HG03571 (cell line): ENCODE measurements at regions not wholly inside any gene's neighbourhood (a gene's known extent, or its start where the extent isn't known, plus 50 kb on each side); places are given as distances from the start of the nearest gene placed in this dataset.

Experiments used
- ATAC-seq: cut with Tn5 transposase; IDR thresholded peaks from one replicate; pipeline ENCODE4 v1.9.1; 2021; ENCODE audit not compliant: unreplicated experiment

DNA sequence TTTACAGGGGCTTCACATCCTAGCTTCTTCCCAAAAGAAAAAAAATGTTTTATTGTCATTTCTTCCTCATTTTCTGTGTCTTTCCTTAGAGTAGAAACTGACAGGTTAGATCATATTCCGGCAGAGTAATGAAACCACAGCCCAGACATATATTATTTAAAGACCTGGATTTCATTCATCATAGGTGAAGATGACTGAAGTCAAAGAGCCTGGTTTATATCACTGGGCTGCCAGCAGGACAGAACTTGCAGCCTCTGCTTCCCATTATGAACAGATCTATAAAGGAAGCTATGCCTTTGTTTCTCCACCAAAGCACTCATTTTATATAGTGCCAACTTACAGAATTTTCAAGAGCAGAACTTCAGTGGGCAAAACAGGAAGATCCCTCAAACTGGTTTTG lies 137.9 kb downstream of the METTL4 start:
- no peak for ATAC-seq

DNA sequence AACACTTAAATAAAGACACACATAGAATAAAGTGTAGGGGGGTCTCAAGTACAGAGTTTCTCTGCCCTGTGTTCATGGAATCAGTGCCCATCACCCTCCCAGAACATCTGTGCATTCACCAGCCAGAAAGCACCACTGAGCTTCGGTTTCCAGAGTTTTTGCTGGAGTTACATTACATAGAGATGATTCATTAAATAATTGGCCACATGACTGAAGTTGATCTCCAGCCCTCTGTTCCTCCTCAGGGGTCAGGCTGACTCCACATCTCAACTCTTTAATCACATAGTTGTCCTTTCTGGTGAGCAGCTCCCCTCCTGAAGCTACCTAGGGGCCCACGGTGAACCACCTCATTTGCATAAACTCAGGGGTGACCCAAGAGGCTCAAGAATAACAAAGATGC lies 129.8 kb downstream of the METTL4 start:
- no peak for ATAC-seq

DNA sequence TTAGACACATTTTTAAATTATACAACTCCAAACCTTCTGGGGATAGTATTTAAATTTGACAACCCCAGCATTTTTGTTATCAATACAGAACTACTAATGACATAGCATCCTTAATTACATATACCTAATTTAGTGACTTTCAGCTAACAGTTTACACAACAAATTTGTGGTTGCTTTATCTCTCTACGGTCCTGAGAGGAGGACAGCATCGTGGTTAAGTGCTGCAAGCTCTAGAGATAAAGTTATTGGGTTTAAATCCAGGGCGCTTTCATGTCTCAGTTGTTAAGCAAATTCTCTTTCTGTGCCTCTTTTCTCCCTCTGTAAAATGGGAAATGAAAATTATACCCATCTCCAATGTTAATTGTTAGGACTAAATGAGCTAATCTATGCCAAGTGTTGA lies 129.3 kb downstream of the METTL4 start:
- no peak for ATAC-seq

DNA sequence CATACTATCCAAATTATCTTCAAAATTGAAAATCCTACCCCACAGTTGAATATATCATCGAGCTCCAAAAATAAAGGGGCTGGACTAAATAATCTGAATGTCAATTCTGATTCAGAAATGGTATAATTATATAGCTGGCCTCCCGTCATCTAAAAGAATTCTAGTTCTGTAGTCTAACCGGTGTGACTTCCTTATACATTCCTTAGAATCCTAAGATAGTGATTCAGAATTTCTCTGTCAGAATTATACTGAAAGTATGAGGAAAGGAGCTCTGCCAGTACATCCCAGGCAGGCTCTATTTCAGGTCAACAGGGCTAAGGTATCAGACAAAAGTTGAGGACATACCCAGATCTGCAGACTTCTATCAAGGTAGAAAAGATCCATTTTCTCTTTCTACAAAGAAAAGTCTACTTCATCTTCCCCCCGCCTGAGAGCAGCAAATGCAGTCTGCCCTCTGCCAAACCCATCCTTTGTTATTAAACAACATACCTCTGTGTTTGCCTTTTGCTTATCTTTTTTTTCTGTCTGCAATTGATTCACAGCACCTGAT lies 128.5 kb downstream of the METTL4 start:
- ATAC-seq = no peak

DNA sequence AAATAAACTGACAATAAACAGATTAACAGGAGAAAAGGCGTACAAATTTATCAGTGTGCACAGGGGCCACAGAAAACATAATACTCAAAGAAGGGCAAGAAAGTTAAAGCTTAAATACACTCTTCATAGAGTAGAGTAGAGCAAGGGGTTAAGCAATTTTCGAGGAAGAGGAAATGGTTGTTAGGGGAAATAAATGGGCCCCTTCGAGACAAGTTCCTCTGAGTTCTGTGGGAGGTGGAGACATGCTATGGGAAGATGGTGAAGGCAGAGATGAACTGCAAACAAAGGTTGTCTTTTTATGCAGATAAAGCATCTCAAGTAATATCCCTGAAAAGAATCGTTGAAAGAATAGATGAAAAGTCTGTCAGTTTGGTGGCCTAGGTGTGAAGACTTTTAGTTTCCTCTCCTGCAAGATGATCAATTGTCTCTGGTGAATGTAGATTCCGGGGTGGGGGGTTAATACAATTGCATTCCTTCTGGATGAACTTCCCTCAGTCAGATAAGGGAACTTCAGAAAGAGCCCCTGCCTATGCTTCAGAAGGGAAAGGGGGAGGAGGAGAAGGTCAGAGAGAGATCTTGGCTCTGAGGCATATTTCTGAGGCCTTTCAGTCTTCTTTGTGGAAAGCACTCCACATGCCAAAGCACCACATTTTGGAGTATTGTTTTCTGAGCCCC lies 127.0 kb downstream of the METTL4 start:
- ATAC-seq = no peak

DNA sequence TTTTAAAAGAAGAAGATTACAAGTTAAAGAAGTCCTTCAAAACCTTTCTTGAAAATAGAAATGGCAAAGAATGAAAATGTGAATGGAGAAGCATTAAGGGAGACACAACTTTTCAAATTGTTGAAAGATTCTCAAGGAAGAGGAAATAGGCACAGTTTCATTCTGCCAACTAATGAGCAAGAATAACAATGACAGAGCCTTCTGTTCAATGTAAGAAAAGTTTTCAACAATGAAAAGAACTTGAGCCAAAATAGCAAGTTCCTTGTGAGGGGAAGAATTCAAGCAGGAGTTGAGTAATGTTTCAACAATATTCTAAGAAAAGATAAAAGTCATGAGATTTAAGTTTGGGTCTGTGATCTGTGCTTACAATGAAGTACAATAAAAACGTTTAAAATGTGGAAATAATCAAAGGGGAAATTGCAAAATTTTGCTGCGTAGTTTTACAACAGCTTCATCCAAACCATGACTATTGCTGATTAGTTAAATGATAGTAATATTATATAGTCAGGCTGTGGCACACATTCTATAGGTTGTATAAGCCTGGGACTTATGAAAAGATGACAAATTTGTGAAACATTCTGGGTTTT lies 122.6 kb downstream of the METTL4 start:
- no peak for ATAC-seq

DNA sequence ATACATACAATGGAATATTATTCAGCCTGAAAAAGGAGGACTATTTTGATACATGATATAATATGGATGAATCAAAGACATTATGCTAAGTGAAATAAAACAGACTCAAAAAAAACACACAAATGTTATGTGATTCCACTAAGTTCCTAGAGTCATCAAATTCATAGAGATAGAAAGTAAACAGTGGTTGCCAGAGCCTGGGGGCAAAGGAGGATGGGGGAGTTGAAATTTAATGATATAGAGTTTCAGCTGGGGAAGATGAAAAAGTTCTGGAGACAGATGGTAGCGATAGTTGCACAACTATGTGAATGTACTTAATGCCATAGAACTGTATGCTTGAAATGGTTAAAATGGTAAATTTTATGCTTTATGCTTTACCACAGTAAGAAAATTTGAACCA lies 119.7 kb downstream of the METTL4 start:
- ATAC-seq = no peak

DNA sequence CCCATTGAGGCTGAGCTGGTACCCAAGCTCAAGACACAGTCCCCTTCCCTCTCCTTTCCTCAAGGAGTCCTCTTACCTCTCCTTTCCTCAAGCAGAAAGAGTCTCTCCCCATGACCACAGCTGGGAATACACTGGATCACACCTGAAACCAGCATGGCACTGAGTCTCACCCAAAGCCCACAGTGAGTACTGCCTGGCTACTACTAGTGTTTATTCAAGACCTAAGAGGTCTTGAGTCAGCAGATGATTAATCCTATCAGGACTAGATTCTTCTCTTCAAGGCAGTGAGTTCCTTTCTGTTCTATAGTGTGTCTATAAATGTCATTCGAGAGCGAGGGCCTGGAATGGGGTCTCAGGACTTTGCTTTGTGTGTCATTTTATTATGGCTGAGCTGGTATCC lies 111.4 kb downstream of the METTL4 start:
- ATAC-seq = no peak

DNA sequence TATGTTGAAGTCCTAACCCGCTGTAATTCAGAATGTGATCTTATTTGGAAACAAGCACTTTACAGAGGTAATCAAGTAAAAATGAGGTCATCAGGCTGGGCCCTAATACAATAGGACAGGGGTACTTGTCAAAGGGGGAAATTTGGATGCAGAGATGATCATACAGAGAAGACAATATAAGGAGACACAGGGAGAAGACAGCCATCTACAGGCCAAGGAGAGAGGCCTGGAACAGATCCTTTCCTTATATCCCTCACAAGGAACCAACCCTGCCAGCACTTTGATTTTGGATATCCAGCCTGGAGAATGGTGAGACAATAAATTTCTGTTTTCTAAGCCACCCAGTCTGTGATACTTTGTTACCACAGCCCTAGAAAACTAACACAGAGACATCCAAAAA lies 104.3 kb downstream of the METTL4 start:
- no peak for ATAC-seq

DNA sequence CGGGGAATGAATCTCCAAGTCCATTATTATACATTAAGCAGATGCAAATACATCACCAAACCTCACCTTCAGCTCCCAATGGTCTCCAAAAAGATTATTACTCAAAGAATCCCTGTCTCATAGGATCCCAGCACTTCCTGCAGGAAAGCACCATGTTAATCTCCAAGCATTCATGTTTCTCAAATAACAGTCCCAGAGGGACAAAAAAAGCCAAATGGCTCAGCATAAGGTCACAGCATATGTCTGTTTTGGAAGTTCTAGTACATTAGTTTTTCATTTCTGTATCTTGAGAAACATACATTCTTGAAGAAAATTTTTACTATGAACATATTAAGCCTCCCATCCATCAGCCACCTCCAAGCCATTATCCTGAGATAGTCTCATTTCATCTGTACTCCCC lies 103.3 kb downstream of the METTL4 start:
- no peak for ATAC-seq

DNA sequence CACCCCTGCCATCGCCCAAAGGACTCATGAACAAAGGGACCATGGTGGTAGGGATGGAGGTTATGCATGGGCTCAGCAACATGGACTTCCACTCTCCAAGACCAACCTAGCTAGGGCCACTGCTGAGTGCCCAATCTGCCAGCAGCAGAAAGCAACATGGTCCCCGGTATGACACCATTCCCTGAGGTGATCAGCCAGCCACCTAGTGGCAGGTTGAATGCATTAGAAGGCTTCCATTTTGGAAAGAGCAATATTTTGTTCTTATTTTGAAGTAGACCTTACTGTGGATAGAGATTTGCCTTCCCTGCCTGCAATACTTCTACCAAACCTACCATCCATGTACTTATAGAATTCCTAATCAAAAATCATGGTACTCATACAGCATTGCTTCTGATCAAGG lies 99.8 kb downstream of the METTL4 start:
- ATAC-seq = no peak

DNA sequence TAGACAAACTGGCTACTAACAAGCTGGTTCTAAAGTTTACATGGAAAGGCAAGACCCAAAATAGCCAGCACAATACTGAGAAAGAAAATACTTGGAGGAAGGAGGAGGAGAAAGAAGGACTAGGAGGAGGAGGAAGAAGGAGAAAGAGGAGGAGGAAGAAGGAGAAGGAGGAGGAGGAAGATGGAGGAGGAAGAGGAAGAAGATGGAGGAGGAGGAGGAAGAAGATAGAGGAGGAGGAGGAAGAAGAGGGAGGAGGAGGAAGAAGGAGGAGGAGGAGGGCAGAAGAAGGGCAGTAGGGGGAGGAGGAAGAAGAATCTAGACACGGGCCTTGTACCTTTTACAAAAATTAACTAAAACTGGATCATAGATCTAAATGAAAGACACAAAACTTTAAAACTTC lies 92.6 kb downstream of the METTL4 start:
- ATAC-seq = no peak

DNA sequence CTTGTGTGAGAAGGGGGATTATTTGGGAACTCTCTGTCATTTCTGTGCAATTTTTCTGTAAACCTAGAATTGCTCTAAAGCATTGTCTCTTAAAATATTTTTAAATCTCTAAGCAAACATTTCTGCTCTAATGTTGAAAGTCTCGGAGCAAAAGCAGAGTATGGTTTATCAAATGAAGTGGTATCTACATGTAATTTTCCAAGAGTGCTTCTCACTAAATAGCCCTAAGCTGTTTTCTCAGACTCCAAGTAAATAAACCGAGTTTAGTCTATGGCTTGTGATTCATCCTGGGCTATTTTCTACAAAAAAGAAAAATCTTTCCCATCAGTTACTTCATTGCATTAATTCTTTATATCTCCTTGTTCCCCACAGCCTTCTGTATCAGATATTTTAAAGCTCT lies 90.8 kb downstream of the METTL4 start:
- no peak for ATAC-seq

DNA sequence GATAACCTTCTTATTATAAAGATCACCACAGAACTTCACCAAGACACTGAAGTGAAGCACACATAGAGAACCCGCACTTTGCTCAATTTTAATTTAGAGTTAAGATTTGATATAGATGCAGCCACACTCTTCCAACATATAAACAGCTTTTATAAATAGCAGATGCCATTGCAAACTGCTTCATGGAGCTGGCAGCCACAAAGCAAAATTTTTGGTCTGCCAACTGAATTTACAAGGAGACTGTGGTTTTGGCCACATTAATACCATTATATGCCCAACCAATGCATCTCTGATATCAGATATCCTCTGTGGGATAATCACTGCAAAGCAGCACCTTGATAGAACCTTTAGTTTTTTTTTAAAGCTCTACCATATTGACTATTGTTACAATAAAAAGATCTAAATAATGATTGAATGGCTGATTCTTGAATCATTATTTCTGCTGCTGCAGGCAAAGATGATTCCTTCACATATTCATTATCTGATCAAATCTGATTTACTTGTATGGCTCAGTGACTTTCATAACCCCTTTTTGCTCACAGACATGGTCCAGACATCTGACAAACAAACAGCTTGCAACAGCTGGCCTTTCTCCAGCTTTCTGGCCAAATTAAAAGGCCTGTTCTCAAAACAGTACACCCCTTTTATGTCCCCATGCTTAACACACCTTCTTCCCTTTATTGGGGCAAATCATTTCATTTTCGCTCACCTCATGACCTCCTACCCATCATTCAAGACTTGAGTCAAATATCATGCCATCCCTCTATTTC lies 88.4 kb downstream of the METTL4 start:
- no peak for ATAC-seq

DNA sequence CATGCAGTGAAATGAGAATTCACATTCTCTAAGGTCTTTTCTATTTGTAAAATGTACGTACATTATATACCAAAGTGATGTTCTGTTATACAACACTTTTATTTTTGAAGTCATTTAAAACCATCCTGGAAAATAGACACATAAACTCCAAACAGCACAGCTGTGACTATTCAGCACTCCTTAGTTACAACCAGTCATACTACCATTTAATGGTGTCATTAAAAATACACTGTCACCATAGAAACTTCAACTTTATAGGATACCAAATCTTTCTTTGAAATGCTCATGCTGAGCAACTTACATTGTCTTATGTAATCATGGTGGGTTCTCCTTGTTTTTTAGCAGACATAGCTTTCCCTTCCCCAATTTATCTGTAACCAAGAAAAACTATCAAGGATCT lies 85.3 kb downstream of the METTL4 start:
- ATAC-seq = no peak

DNA sequence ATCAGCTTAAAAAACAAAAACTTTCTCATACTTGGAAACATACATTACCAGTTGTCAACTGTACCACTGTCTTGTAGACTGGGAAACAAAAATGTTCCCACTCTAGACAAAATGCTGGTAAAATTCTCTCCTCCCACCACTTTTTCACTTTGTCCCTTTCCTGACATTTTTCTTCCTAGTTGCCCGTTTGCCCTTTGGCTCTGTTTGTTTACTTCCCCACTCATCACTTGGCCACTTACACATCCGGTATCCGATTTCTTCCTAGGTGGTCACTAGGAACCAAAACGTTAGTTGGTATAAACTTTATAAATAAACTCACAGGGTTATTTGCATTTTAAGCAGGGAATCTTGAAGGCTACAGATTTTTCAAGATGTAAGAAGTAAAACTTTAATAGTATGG lies 84.9 kb downstream of the METTL4 start:
- no peak for ATAC-seq
